H9 (cell line): ENCODE measurements at regions not wholly inside any gene's neighbourhood (a gene's known extent, or its start where the extent isn't known, plus 50 kb on each side); places are given as distances from the start of the nearest gene placed in this dataset.

Experiments
- DNase-seq: peaks from one replicate; pipeline ENCODE4 v3.0.0-alpha.2; 2017
- H2AFZ ChIP-seq: one replicate; pipeline ENCODE4 v1.6.1; 2013; ENCODE audit warnings: mild to moderate bottlenecking, low read length, control low read depth, moderate library complexity
- H2AK5ac ChIP-seq: 2 replicates; pipeline ENCODE4 v1.6.1; 2013; ENCODE audit warnings: low read length, control low read depth, mixed read lengths; ENCODE audit not compliant: insufficient read length
- H2BK120ac ChIP-seq: one replicate; pipeline ENCODE4 v1.6.1; 2013; ENCODE audit warnings: low read depth, mild to moderate bottlenecking, low read length, control low read depth, inconsistent platforms; ENCODE audit not compliant: poor library complexity, severe bottlenecking
- H2BK12ac ChIP-seq: 2 replicates; pipeline ENCODE4 v1.6.1; 2013; ENCODE audit warnings: low read length, control low read depth, mixed read lengths, low read depth; ENCODE audit not compliant: insufficient read length
- H2BK15ac ChIP-seq: 2 replicates; pipeline ENCODE4 v1.6.1; 2013; ENCODE audit warnings: low read depth, low read length, control low read depth
- H2BK20ac ChIP-seq: one replicate; pipeline ENCODE4 v1.6.1; 2013; ENCODE audit warnings: low read depth, mild to moderate bottlenecking, low read length, control low read depth, inconsistent platforms; ENCODE audit not compliant: poor library complexity, severe bottlenecking
- H2BK5ac ChIP-seq: 2 replicates; pipeline ENCODE4 v1.6.1; 2013; ENCODE audit warnings: low read length, control low read depth, mixed read lengths; ENCODE audit not compliant: insufficient read length
- H3K14ac ChIP-seq: 2 replicates; pipeline ENCODE4 v1.6.1; 2013; ENCODE audit warnings: low read length, control low read depth; ENCODE audit not compliant: insufficient read depth
- H3K18ac ChIP-seq: 2 replicates; pipeline ENCODE4 v1.6.1; 2013; ENCODE audit warnings: low read depth, mild to moderate bottlenecking, mixed read lengths, low read length, control low read depth; ENCODE audit not compliant: insufficient read length
- H3K23ac ChIP-seq: 2 replicates; pipeline ENCODE4 v1.6.1; 2013; ENCODE audit warnings: low read length, control low read depth, mixed read lengths, low read depth; ENCODE audit not compliant: insufficient read length
- H3K23me2 ChIP-seq: 2 replicates; pipeline ENCODE4 v1.6.1; 2013; ENCODE audit warnings: low read depth, mild to moderate bottlenecking, mixed read lengths, low read length, control low read depth; ENCODE audit not compliant: insufficient read length, poor library complexity, severe bottlenecking
- H3K27ac ChIP-seq: 2 replicates; pipeline ENCODE4 v1.5.1; 2013; ENCODE audit warnings: low read length, control low read depth, mixed read lengths, low read depth; ENCODE audit not compliant: insufficient read length
- H3K27me3 ChIP-seq: 2 replicates; pipeline ENCODE4 v1.6.1; 2013; ENCODE audit warnings: low read length, control low read depth, inconsistent platforms; ENCODE audit not compliant: insufficient read depth
- H3K4ac ChIP-seq: 2 replicates; pipeline ENCODE4 v1.6.1; 2013; ENCODE audit warnings: low read depth, mild to moderate bottlenecking, control low read depth, inconsistent platforms, low read length, moderate library complexity
- H3K4me1 ChIP-seq: 2 replicates; pipeline ENCODE4 v1.6.1; 2013; ENCODE audit warnings: low read length, control low read depth, inconsistent platforms; ENCODE audit not compliant: insufficient read depth
- H3K4me2 ChIP-seq: 2 replicates; pipeline ENCODE4 v1.6.1; 2013; ENCODE audit warnings: low read length, control low read depth, mixed read lengths; ENCODE audit not compliant: insufficient read length, insufficient read depth
- H3K56ac ChIP-seq: 2 replicates; pipeline ENCODE4 v1.6.1; 2013; ENCODE audit warnings: low read depth, mild to moderate bottlenecking, mixed read lengths, low read length, control low read depth; ENCODE audit not compliant: insufficient read length
- H3K79me1 ChIP-seq: 2 replicates; pipeline ENCODE4 v1.6.1; 2013; ENCODE audit warnings: low read depth, mild to moderate bottlenecking, moderate library complexity, low read length, control low read depth, inconsistent platforms; ENCODE audit not compliant: insufficient read depth, poor library complexity, severe bottlenecking
- H3K79me2 ChIP-seq: 2 replicates; pipeline ENCODE4 v1.6.1; 2013; ENCODE audit warnings: low read length, control low read depth, inconsistent platforms; ENCODE audit not compliant: insufficient read depth
- H3K9ac ChIP-seq: 2 replicates; pipeline ENCODE4 v1.6.1; 2013; ENCODE audit warnings: low read length, control low read depth, mixed read lengths; ENCODE audit not compliant: insufficient read length; ENCODE audit errors: extremely low read depth
- H3K9me3 ChIP-seq: one replicate; pipeline ENCODE4 v1.6.1; 2013; ENCODE audit warnings: low read depth, low read length, inconsistent platforms; ENCODE audit not compliant: control insufficient read depth
- H3T11ph ChIP-seq: one replicate; pipeline ENCODE4 v1.6.1; 2013; ENCODE audit warnings: mild to moderate bottlenecking, low read length, control low read depth, inconsistent platforms
- H4K20me1 ChIP-seq: one replicate; pipeline ENCODE4 v1.6.1; 2013; ENCODE audit not compliant: control insufficient read depth, insufficient read length, insufficient read depth
- H4K5ac ChIP-seq: 2 replicates; pipeline ENCODE4 v1.6.1; 2013; ENCODE audit warnings: low read depth, mild to moderate bottlenecking, mixed read lengths, low read length, control low read depth; ENCODE audit not compliant: insufficient read length
- H4K8ac ChIP-seq: replicated peaks from 2 replicates; pipeline ENCODE4 v1.6.1; 2013; ENCODE audit warnings: low read length, control low read depth, mixed read lengths, low read depth; ENCODE audit not compliant: insufficient read length
- H4K91ac ChIP-seq: 2 replicates; pipeline ENCODE4 v1.6.1; 2013; ENCODE audit warnings: low read depth, mild to moderate bottlenecking, moderate library complexity, mixed read lengths, low read length, control low read depth; ENCODE audit not compliant: insufficient read length
- H3K27ac Mint-ChIP-seq, 3 experiments: 2 replicates in 2 of 3; 3 replicates in 1 of 3; pipeline ENCODE4 v1.8.0; 2020 to 2021; ENCODE audit warnings: mixed read lengths in 3 of 3, mild to moderate bottlenecking in 1 of 3, moderate library complexity in 1 of 3
- H3K27me3 Mint-ChIP-seq: 2 replicates; pipeline ENCODE4 v1.8.0; 2021; ENCODE audit warnings: low read depth, mild to moderate bottlenecking, moderate library complexity, mixed read lengths
- H3K36me3 Mint-ChIP-seq, 3 experiments: 2 replicates in 2 of 3; 3 replicates in 1 of 3; pipeline ENCODE4 v1.8.0; 2020 to 2021; ENCODE audit warnings: low read depth in 3 of 3, mixed read lengths in 3 of 3; ENCODE audit not compliant: insufficient read depth in 1 of 3
- H3K4me1 Mint-ChIP-seq, 2 experiments: 2 replicates each; pipeline ENCODE4 v1.8.0; 2020; ENCODE audit warnings: mixed read lengths in 2 of 2
- H3K4me3 Mint-ChIP-seq, 2 experiments: 2 replicates in 1 of 2; 3 replicates in 1 of 2; pipeline ENCODE4 v1.8.0; 2020 to 2021; ENCODE audit warnings: mild to moderate bottlenecking in 2 of 2, mixed read lengths in 2 of 2, moderate library complexity in 1 of 2
- H3K9me3 Mint-ChIP-seq, 2 experiments: 2 replicates in 1 of 2; 3 replicates in 1 of 2; pipeline ENCODE4 v1.8.0; 2020; ENCODE audit warnings: mild to moderate bottlenecking in 2 of 2, mixed read lengths in 2 of 2, moderate library complexity in 1 of 2
- CTCF ChIP-seq: fragments of 200-600 bp; sonication (generic); conservative IDR thresholded peaks from 3 replicates; pipeline ENCODE4 v1.8.0; 2021; ENCODE audit warnings: antibody characterized with exemption, mild to moderate bottlenecking
- WGBS: extraction: QIAGEN DNeasy Blood & Tissue Kit; methylation state at CpG from one replicate; pipeline ENCODE4 v1.1.7; 2013; ENCODE audit warnings: missing lambda C conversion rate, low lambda C conversion rate, mixed read lengths; ENCODE audit not compliant: insufficient read length; ENCODE audit errors: extremely low coverage; 5-methylcytosine and 5-hydroxymethylcytosine counted together

GRCh38 chr3:8424281-8424680, 77.3 kb upstream of the LMCD1 start:
- H2BK5ac ChIP-seq = no peak overlapping the region
- no peak overlapping the region for H3K4me3 Mint-ChIP-seq
- H3K9me3 Mint-ChIP-seq = peaks cover 5 to 10% of the 10 kb centered on the region in 2 experiments
- H2BK120ac ChIP-seq = no peak overlapping the region
- no peak overlapping the region for H3K9ac ChIP-seq
- no peak overlapping the region for H3K27ac ChIP-seq
- TF ChIP-seq CTCF = no peak
- H3K27me3 ChIP-seq = no peaks in the 10 kb centered on the region
- WGBS = no CpG with 5 or more reads among the region's 3 CpGs
- no peak overlapping the region for H3K4ac ChIP-seq
- H3K27ac Mint-ChIP-seq = no peak overlapping the region
- H2AFZ ChIP-seq = no peak overlapping the region
- H4K20me1 ChIP-seq = no peaks in the 10 kb centered on the region
- H3K36me3 Mint-ChIP-seq = peaks cover 4 to 12% (median 11%) of the 10 kb centered on the region in 3 experiments
- no peak overlapping the region for H4K8ac ChIP-seq
- H3K9me3 ChIP-seq = peaks cover 7% of the 10 kb centered on the region
- no peak overlapping the region for H4K5ac ChIP-seq
- H3K4me2 ChIP-seq = no peak overlapping the region
- H2BK20ac ChIP-seq = no peak overlapping the region
- H3K18ac ChIP-seq = no peak overlapping the region
- no peaks in the 10 kb centered on the region; the same call in 1 of the 2 replicates for H3K27me3 Mint-ChIP-seq
- H3K56ac ChIP-seq = no peak overlapping the region
- H3K79me1 ChIP-seq = no peaks in the 10 kb centered on the region
- no peak for DNase-seq
- no peaks in the 10 kb centered on the region for H3K23me2 ChIP-seq
- H3K4me1 ChIP-seq = no peaks in the 10 kb centered on the region
- H2BK15ac ChIP-seq = no peak overlapping the region
- no peaks in the 10 kb centered on the region for H3K79me2 ChIP-seq
- H3K4me1 Mint-ChIP-seq = peaks cover 0 to 4% of the 10 kb centered on the region in 2 experiments; a peak in 2 of 4 replicates
- no peak overlapping the region for H3T11ph ChIP-seq
- no peak overlapping the region for H3K23ac ChIP-seq
- H4K91ac ChIP-seq = no peak overlapping the region
- H2BK12ac ChIP-seq = no peak overlapping the region
- H2AK5ac ChIP-seq = no peak overlapping the region
- H3K14ac ChIP-seq = no peak overlapping the region
